Motor neuron (in vitro differentiated cells): ENCODE measurements at regions not wholly inside any gene's neighbourhood (a gene's known extent, or its start where the extent isn't known, plus 50 kb on each side); places are given as distances from the start of the nearest gene placed in this dataset.
"Not testable (repeated sequence)": the region's sequence is repeated elsewhere in the genome, so short reads cannot be mapped to it uniquely, and the experiment has no call there.

ENCODE experiments used
- ATAC-seq, 8 experiments: fragments of 200-7000 bp; cut with Tn5 transposase; replicated peaks in 6 of 8; 2 replicates each; pipeline ENCODE4 v1.8.0; 2021; ENCODE audit warnings: mild to moderate bottlenecking in 8 of 8, moderate library complexity in 8 of 8
- H3K27ac ChIP-seq, 2 donors: fragments of 250-450 bp; sonication (Bioruptor Pico); 2 replicates each; pipeline ENCODE4 v1.9.0; 2021; ENCODE audit warnings: antibody characterized with exemption in 2 of 2, mild to moderate bottlenecking in 2 of 2, moderate library complexity in 1 of 2
- H3K4me1 ChIP-seq, 2 donors: fragments of 250-450 bp; sonication (Bioruptor Pico); replicated peaks in 1 of 2; 2 replicates each; pipeline ENCODE4 v1.6.1; 2021; ENCODE audit warnings: antibody characterized with exemption in 2 of 2, mild to moderate bottlenecking in 2 of 2, moderate library complexity in 1 of 2
- H3K4me3 ChIP-seq, 5 donors: fragments of 250-450 bp; sonication (Bioruptor Pico); 2 replicates each; pipeline ENCODE4 v1.9.0; 2021; ENCODE audit warnings: antibody characterized with exemption in 5 of 5, mild to moderate bottlenecking in 5 of 5, moderate library complexity in 4 of 5
- WGBS, 10 experiments: fragments of 450-650 bp; shearing (Covaris generic); methylation state at CpG; one replicate each; pipeline ENCODE4 v1.0.0; 2022; 5-methylcytosine and 5-hydroxymethylcytosine counted together
- in situ Hi-C, 9 experiments: fragments of 400-800 bp; cut with MboI; loops; one replicate each; pipeline ENCODE4 v1.15.0; 2021; ENCODE audit warnings: low sequenced_read_pairs in 9 of 9, low pct_unique_long_range_greater_than_20kb in 2 of 9; ENCODE audit not compliant: unreplicated experiment in 9 of 9

GRCh38 chrX:38963244-38963643 lies 162.0 kb downstream of the MID1IP1 start:
- H3K4me1 ChIP-seq = peaks cover 14 to 16% of the 10 kb centered on the region in 2 donors
- WGBS, 10 experiments = 60% methylated on average over 2 of the region's 3 CpGs; no CpG with 5 or more reads in 9 of the 10 experiments
- ATAC-seq, H3K27ac ChIP-seq, in situ Hi-C loops, H3K4me3 ChIP-seq: not testable (repeated sequence)

DNA sequence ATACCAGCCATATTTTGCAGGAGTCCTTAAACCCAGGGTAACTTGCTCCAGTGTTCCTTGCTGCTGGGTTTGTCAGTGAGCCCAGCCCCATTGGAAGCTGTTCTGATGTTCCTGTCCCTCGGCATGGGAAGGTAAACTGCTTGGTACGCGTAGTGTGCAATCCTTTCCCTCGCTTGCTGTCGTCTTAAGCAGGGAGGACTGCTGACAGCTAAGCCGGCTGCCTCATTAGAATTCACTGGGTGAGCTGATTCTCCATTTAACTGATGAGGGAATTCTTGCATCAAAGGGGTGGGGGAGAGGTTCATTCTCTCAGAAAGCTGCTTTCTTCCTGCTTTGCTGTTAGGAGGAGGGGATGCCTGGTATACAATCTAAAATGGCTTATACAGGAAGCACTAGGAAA lies 164.6 kb downstream of the MID1IP1 start:
- peak in 5 of 8 experiments; percentile 85 to 96 (median 92) for ATAC-seq
- Histone ChIP-seq H3K4me1 (peaks cover 12 to 14% of the 10 kb centered on the region in 2 donors), H3K4me3 (no peak overlapping the region), H3K27ac (peak overlapping the region; percentile 67 to 68)
- in situ Hi-C loops = no loop called here
- 12 to 100% (median 40%) methylated on average over 1 to 5 of the region's 6 CpGs; no CpG with 5 or more reads in 5 of the 10 experiments for WGBS, 10 experiments

DNA sequence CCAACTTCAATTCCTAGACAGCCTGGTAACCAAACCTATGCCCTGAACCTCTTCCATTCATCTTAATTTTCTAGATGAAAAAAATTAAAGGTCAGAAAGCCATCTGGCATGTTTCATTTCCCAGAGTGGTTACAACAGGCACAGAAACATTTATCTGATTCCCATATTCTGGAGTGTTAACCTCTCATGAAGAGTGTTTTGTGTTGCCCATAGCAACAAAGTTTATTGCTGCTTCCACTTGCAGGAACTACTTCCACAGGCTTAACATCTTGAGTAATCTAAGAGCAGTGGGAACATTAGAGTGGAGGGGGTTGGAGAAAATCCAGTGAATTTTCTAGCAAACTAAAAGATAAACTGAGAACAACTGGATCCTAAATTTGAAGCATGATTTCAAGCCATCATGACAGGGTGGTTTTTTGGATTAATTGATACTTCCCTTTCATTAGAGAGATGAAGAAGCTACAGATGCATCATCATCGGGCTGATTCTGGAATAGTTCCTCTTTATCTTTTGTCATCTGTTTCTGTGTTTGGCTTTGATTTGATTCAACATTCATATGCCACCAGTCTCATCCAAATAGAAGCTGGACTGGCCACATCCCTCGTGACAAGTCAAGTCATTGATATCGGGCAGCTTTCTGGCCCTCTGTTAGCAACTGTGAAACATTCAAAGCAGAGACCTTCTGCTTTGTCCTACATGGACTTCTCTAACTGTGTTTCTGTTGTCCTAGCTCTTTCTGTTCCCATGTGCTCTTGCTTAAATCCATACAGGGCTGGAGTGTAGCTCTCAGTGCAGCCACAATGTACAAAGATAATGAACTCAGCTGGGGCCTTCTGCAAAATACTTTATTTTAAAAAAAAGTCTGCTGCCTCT lies 167.3 kb downstream of the MID1IP1 start:
- Histone ChIP-seq H3K4me1 (peaks cover 13 to 17% of the 10 kb centered on the region in 2 donors), H3K4me3 (no peak overlapping the region), H3K27ac (no peak overlapping the region)
- WGBS, 10 experiments = 0 to 67% (median 43%) methylated on average over 2 to 3 of the region's 3 CpGs; no CpG with 5 or more reads in 7 of the 10 experiments
- in situ Hi-C loops = no loop called here
- peak in 2 of 8 experiments; percentile 35 to 42 for ATAC-seq

GRCh38 chrX:38970074-38970473 lies 168.8 kb downstream of the MID1IP1 start:
- 88 to 100% (median 100%) methylated on average over 1 of the region's 1 CpG; no CpG with 5 or more reads in 7 of the 10 experiments for WGBS, 10 experiments
- Histone ChIP-seq H3K4me3 (no peak overlapping the region), H3K27ac (no peak overlapping the region), H3K4me1 (peaks cover 15 to 17% of the 10 kb centered on the region in 2 donors)
- ATAC-seq = no peak
- in situ Hi-C loops = no loop called here

DNA sequence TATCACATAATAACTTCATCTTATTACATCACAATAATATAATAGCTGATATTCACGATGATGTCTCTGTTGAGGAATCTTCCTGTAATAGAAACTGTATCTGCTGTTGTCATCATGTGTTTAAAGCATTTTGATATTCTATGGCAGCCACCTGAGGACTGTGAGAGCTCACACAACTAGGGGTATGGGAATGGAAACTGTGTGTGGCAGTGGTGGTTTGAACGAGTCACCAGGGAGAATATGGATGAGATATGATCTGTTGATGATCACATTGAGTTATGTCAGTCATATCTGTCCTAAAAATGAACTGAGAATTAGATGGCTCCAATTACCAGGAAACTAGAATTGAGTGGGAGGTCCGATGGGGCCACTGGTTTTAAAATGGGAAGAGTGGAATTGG lies 169.6 kb downstream of the MID1IP1 start:
- peaks cover 11 to 12% of the 10 kb centered on the region in 2 donors for H3K4me1 ChIP-seq
- in situ Hi-C loops = no loop called here
- WGBS, 10 experiments = 56 to 88% (median 69%) methylated on average over 1 to 3 of the region's 3 CpGs; no CpG with 5 or more reads in 7 of the 10 experiments
- no peak overlapping the region for H3K27ac ChIP-seq
- no peak overlapping the region for H3K4me3 ChIP-seq
- no peak for ATAC-seq

DNA sequence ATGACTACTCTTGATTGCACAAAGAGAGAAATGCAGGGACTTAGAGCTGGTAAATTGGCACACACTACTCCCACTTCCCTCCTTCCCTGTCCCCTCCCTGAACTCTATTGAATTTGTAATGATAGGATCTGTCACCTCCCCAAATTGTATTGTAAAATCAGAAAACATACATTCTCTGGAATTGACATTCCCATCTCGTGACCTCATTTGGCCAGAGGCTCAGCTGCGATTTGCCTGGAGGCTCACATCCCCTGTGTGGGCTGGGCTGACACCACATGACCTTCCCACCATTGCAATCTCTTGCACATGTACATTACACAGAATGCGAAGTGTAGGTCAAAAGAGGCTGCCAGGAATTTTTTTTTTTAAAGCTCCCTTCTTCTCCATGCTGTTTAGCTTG lies 172.1 kb downstream of the MID1IP1 start:
- Histone ChIP-seq H3K4me1 (peaks cover 2 to 3% of the 10 kb centered on the region in 2 donors), H3K27ac (peak overlapping the region in 1 of 2 donors; percentile 63), H3K4me3 (no peak overlapping the region)
- in situ Hi-C loops = no loop called here
- 0 to 60% (median 14%) methylated on average over 1 to 2 of the region's 3 CpGs; no CpG with 5 or more reads in 6 of the 10 experiments for WGBS, 10 experiments
- ATAC-seq = peak; percentile 39 to 99 (median 94)

- in situ Hi-C loops = no loop called here
- Histone ChIP-seq H3K4me1 (peaks cover 2 to 3% of the 10 kb centered on the region in 2 donors), H3K27ac (no peak overlapping the region), H3K4me3 (no peak overlapping the region)
- no peak for ATAC-seq
- 41 to 100% (median 55%) methylated on average over 1 to 3 of the region's 3 CpGs; no CpG with 5 or more reads in 6 of the 10 experiments for WGBS, 10 experiments
These were observed 173.3 kb downstream of the MID1IP1 start for GRCh38 chrX:38974542-38974941.

- Histone ChIP-seq H3K4me1 (peaks cover 2 to 3% of the 10 kb centered on the region in 2 donors), H3K27ac (no peak overlapping the region), H3K4me3 (no peak overlapping the region)
- ATAC-seq = peak in 4 of 8 experiments; percentile 27 to 65 (median 52)
- in situ Hi-C loops = no loop called here
These were observed 174.2 kb downstream of the MID1IP1 start for GRCh38 chrX:38975368-38975942.

GRCh38 chrX:38982370-38982769 lies 181.1 kb downstream of the MID1IP1 start:
- in situ Hi-C loops = no loop called here
- Histone ChIP-seq H3K4me3 (no peak overlapping the region), H3K4me1 (no peaks in the 10 kb centered on the region), H3K27ac (no peak overlapping the region)
- ATAC-seq = no peak
- 47% methylated on average over 2 of the region's 3 CpGs; no CpG with 5 or more reads in 9 of the 10 experiments for WGBS, 10 experiments

DNA sequence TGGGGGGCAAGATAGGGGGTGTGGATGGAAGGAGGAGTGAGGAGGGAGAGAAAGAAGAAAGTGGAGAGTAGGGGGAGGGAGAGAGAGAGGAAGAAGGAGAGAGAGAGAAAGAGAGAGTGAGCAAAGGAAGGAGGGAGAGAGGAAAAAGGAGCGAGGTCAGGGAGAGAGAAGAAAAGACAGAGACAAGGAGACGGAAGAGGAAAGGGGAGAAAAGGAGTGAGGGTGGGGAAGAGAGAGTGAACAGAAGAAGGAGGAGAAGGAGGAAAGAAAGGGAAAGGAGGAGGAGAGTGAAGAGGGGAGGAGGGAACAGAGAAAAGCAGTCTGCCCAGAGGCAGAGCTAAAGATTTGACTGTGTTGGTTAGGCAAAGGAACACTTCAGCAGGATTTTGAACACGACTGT lies 181.6 kb downstream of the MID1IP1 start:
- no peak for ATAC-seq
- in situ Hi-C loops = no loop called here
- H3K4me3 ChIP-seq = no peak overlapping the region
- no peak overlapping the region for H3K27ac ChIP-seq
- 0 to 100% (median 32%) methylated on average over 1 to 3 of the region's 3 CpGs; no CpG with 5 or more reads in 1 of the 10 experiments for WGBS, 10 experiments
- H3K4me1 ChIP-seq = no peaks in the 10 kb centered on the region

DNA sequence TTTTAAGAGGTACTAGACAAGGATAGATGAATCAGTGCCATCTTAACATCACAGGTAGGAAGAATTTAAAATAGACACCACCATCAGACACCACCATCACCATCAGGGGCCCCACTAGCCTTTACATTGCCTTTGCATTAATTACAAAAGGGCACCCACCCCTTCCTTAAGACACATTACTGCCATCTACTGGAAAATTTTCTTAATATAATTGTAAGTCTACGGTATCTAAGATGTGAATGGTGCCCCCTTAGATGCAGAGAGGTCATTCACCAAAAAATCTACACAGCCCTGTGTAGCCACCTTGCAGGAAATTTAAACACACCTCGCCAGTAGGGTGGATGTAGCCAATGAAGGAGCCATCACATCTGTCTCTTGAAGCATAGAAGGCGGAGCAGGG lies 184.1 kb downstream of the MID1IP1 start:
- Histone ChIP-seq H3K4me1 (no peaks in the 10 kb centered on the region), H3K27ac (no peak overlapping the region), H3K4me3 (no peak overlapping the region)
- ATAC-seq = no peak
- WGBS, 10 experiments = 32 to 100% (median 80%) methylated on average over 1 to 2 of the region's 3 CpGs; no CpG with 5 or more reads in 7 of the 10 experiments
- in situ Hi-C loops = no loop called here

- H3K4me3 ChIP-seq = no peak overlapping the region
- in situ Hi-C loops = no loop called here
- 0 to 70% (median 48%) methylated on average over 1 to 2 of the region's 2 CpGs; no CpG with 5 or more reads in 6 of the 10 experiments for WGBS, 10 experiments
- H3K4me1 ChIP-seq = no peaks in the 10 kb centered on the region
- H3K27ac ChIP-seq = no peak overlapping the region
- no peak for ATAC-seq
These were observed 184.7 kb downstream of the MID1IP1 start for GRCh38 chrX:38985945-38986344.

- no peak for ATAC-seq
- Histone ChIP-seq H3K4me1 (peaks cover 0 to 1% of the 10 kb centered on the region in 2 donors), H3K4me3 (no peak overlapping the region), H3K27ac (no peak overlapping the region)
- in situ Hi-C loops = no loop called here
- WGBS, 10 experiments = 25 to 100% (median 71%) methylated on average over 1 to 3 of the region's 3 CpGs; no CpG with 5 or more reads in 6 of the 10 experiments
These were observed 185.3 kb downstream of the MID1IP1 start for GRCh38 chrX:38986586-38986985.
